ENCODE measurements at regions not wholly inside any gene's neighbourhood (a gene's known extent, or its start where the extent isn't known, plus 50 kb on each side); places are given as distances from the start of the nearest gene placed in this dataset.

- DNase-seq (ENCODE audit: low spot score) (no peak), ATAC-seq (ENCODE audit: low read depth) (no peak)
- no peak for TF ChIP-seq CTCF (IDR thresholded peaks at IDR 0.05; ENCODE audit: poor library complexity, severe bottlenecking)
Observed at GRCh38 chr4:42293967-42294813, 103.1 kb upstream of the SHISA3 start.

GRCh38 chr4:42296196-42296595 is 101.1 kb upstream of the SHISA3 start:
- Histone ChIP-seq H3K36me3 (ENCODE audit: low read depth) (no peaks in the 10 kb centered on the region), H3K27me3 (ENCODE audit: insufficient read depth, poor library complexity, severe bottlenecking) (no peaks in the 10 kb centered on the region), H3K27ac (ENCODE audit: poor library complexity, severe bottlenecking) (no peak overlapping the region), H3K4me1 (ENCODE audit: insufficient read depth, poor library complexity, severe bottlenecking) (no peaks in the 10 kb centered on the region), H3K4me3 (ENCODE audit: severe bottlenecking) (no peak overlapping the region), H3K9me3 (ENCODE audit: severe bottlenecking) (no peaks in the 10 kb centered on the region)
- peak; percentile 42; the same call in 1 of the 3 replicates for ATAC-seq (ENCODE audit: low read depth)
- no peak for TF ChIP-seq CTCF (IDR thresholded peaks at IDR 0.05; ENCODE audit: poor library complexity, severe bottlenecking)
- no peak for DNase-seq (ENCODE audit: low spot score)

More at GRCh38 chr4:42293967-42294813, 103.1 kb upstream of the SHISA3 start:
- Histone ChIP-seq H3K27me3 (ENCODE audit: insufficient read depth, poor library complexity, severe bottlenecking) (no peaks in the 10 kb centered on the region), H3K36me3 (ENCODE audit: low read depth) (no peaks in the 10 kb centered on the region), H3K9me3 (ENCODE audit: severe bottlenecking) (no peaks in the 10 kb centered on the region), H3K4me1 (ENCODE audit: insufficient read depth, poor library complexity, severe bottlenecking) (no peaks in the 10 kb centered on the region), H3K27ac (ENCODE audit: poor library complexity, severe bottlenecking) (no peak overlapping the region), H3K4me3 (ENCODE audit: severe bottlenecking) (no peak overlapping the region)

GRCh38 chr4:42302348-42302747 is 94.9 kb upstream of the SHISA3 start:
- no peak for DNase-seq (ENCODE audit: low spot score)
- peak; percentile 31 for TF ChIP-seq CTCF (IDR thresholded peaks at IDR 0.05; ENCODE audit: poor library complexity, severe bottlenecking)
- ATAC-seq (ENCODE audit: low read depth), result no peak; the same call in 2 of the 3 replicates
- Histone ChIP-seq H3K27me3 (ENCODE audit: insufficient read depth, poor library complexity, severe bottlenecking) (no peaks in the 10 kb centered on the region), H3K36me3 (ENCODE audit: low read depth) (no peaks in the 10 kb centered on the region), H3K27ac (ENCODE audit: poor library complexity, severe bottlenecking) (no peak overlapping the region), H3K4me3 (ENCODE audit: severe bottlenecking) (no peak overlapping the region), H3K9me3 (ENCODE audit: severe bottlenecking) (no peaks in the 10 kb centered on the region), H3K4me1 (ENCODE audit: insufficient read depth, poor library complexity, severe bottlenecking) (no peaks in the 10 kb centered on the region)

- no peak overlapping the region for H3K27ac ChIP-seq (ENCODE audit: poor library complexity, severe bottlenecking)
- TF ChIP-seq CTCF (IDR thresholded peaks at IDR 0.05; ENCODE audit: poor library complexity, severe bottlenecking), result no peak
Observed at GRCh38 chr4:42306221-42307109, 90.8 kb upstream of the SHISA3 start.

More at GRCh38 chr4:42306221-42307109, 90.8 kb upstream of the SHISA3 start:
- Histone ChIP-seq H3K9me3 (ENCODE audit: severe bottlenecking) (no peaks in the 10 kb centered on the region), H3K36me3 (ENCODE audit: low read depth) (no peaks in the 10 kb centered on the region), H3K27me3 (ENCODE audit: insufficient read depth, poor library complexity, severe bottlenecking) (no peaks in the 10 kb centered on the region), H3K4me3 (ENCODE audit: severe bottlenecking) (no peak overlapping the region), H3K4me1 (ENCODE audit: insufficient read depth, poor library complexity, severe bottlenecking) (no peaks in the 10 kb centered on the region)
- 0 out of 3 replicates have a peak, but pooled peaks have one; percentile 14 for ATAC-seq (ENCODE audit: low read depth)
- no peak for DNase-seq (ENCODE audit: low spot score)
